Tibial artery (tissue), 4 donors: ENCODE measurements at regions not wholly inside any gene's neighbourhood (a gene's known extent, or its start where the extent isn't known, plus 50 kb on each side); places are given as distances from the start of the nearest gene placed in this dataset.

Experiments used
- DNase-seq, 2 donors: peaks; one replicate each; pipeline ENCODE4 v3.0.0-alpha.2; 2019
- H3K27ac ChIP-seq, 2 donors: fragments of 200-600 bp; sonication (generic) in 1 of 2; 1 replicate in 1 of 2; 2 replicates in 1 of 2; pipeline ENCODE4 v1.5.1; 2018 to 2019; ENCODE audit warnings: mild to moderate bottlenecking in 1 of 2
- H3K27me3 ChIP-seq, 2 donors: fragments of 200-600 bp; sonication (generic) in 1 of 2; one replicate each; pipeline versions ENCODE4 v1.5.1 to v1.6.0; 2016 to 2019
- H3K36me3 ChIP-seq, 3 donors: fragments of 200-600 bp; sonication (generic) in 2 of 3; one replicate each; pipeline ENCODE4 v1.5.1; 2016 to 2019; ENCODE audit warnings: mild to moderate bottlenecking in 2 of 3
- H3K4me1 ChIP-seq, 4 donors: fragments of 200-600 bp; sonication (generic) in 2 of 4; 1 replicate in 3 of 4; 2 replicates in 1 of 4; pipeline ENCODE4 v1.5.1; 2016 to 2019
- H3K4me3 ChIP-seq, 2 donors: fragments of 200-600 bp; sonication (generic) in 1 of 2; 1 replicate in 1 of 2; 2 replicates in 1 of 2; pipeline ENCODE4 v1.5.1; 2018 to 2019; ENCODE audit warnings: mild to moderate bottlenecking in 2 of 2
- H3K9me3 ChIP-seq, 3 donors: fragments of 200-600 bp; sonication (generic) in 1 of 3; one replicate each; pipeline ENCODE4 v1.5.1; 2016 to 2019
- intact Hi-C: fragments of 100-400 bp; cut with DNase I; formaldehyde crosslinking; loops from one replicate; pipeline ENCODE4 v1.15.0; 2023; ENCODE audit warnings: low total_unique reads
- TF ChIP-seq, protein P1 (sequence below), 2 experiments: fragments of 200-600 bp in 1 of 2; fragments of 450-650 bp in 1 of 2; IDR thresholded peaks; one replicate each; pipeline ENCODE4 v1.5.1; 2017 to 2019; ENCODE audit warnings: antibody characterized with exemption in 2 of 2, mild to moderate bottlenecking in 1 of 2, moderate library complexity in 1 of 2

DNA sequence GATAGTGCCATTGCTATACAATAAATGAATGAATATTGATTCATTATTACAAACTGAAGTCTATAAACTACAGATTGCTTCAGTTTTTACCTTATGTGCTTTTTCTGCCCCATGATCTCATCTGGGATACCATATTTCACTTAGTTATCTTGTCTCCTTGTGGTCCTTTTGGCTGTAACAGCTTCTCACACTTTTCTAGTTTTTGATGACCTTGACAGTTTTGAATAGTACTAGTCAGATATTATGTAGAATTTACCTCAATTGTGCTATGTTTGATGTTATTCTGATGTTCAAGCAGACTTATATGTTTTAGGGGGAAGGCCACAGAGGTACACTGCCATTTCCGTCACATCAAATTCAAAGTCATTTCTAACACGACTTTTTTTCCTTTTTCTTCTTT lies 2364.3 kb upstream of the ACO1 start:
- H3K9me3 ChIP-seq = no peaks in the 10 kb centered on the region
- no peak overlapping the region for H3K4me3 ChIP-seq
- DNase-seq = no peak
- H3K4me1 ChIP-seq = no peaks in the 10 kb centered on the region
- no peaks in the 10 kb centered on the region for H3K36me3 ChIP-seq
- TF ChIP-seq, protein P1, sequence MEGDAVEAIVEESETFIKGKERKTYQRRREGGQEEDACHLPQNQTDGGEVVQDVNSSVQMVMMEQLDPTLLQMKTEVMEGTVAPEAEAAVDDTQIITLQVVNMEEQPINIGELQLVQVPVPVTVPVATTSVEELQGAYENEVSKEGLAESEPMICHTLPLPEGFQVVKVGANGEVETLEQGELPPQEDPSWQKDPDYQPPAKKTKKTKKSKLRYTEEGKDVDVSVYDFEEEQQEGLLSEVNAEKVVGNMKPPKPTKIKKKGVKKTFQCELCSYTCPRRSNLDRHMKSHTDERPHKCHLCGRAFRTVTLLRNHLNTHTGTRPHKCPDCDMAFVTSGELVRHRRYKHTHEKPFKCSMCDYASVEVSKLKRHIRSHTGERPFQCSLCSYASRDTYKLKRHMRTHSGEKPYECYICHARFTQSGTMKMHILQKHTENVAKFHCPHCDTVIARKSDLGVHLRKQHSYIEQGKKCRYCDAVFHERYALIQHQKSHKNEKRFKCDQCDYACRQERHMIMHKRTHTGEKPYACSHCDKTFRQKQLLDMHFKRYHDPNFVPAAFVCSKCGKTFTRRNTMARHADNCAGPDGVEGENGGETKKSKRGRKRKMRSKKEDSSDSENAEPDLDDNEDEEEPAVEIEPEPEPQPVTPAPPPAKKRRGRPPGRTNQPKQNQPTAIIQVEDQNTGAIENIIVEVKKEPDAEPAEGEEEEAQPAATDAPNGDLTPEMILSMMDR (IDR thresholded peaks at IDR 0.05) = no peak
- no peak overlapping the region for H3K27ac ChIP-seq
- intact Hi-C loops = no loop called here
- no peaks in the 10 kb centered on the region for H3K27me3 ChIP-seq

DNA sequence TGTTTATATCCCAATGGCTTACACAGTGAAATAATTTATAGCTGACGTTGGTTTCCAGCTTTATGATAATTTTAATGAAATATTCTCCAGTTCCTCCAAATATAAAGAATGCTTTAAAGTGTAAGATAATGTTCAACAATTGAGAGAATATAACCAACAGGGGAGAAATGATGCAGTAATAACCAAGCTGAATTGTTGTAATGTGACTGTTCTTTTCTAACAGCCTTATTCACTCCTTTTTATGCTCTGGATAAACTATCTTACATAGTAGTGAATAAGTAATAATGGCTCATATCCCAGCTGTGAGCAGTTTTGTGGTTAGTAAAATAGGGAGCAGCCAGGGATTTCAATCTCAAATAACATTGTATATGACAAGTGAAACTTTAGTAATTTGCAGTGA lies 2348.7 kb upstream of the ACO1 start:
- H3K4me3 ChIP-seq = no peak overlapping the region
- intact Hi-C loops = no loop called here
- DNase-seq = no peak
- H3K36me3 ChIP-seq = no peaks in the 10 kb centered on the region
- H3K4me1 ChIP-seq = no peaks in the 10 kb centered on the region
- H3K27ac ChIP-seq = no peak overlapping the region
- TF ChIP-seq, protein P1 (IDR thresholded peaks at IDR 0.05) = no peak
- no peaks in the 10 kb centered on the region for H3K27me3 ChIP-seq
- H3K9me3 ChIP-seq = no peaks in the 10 kb centered on the region

DNA sequence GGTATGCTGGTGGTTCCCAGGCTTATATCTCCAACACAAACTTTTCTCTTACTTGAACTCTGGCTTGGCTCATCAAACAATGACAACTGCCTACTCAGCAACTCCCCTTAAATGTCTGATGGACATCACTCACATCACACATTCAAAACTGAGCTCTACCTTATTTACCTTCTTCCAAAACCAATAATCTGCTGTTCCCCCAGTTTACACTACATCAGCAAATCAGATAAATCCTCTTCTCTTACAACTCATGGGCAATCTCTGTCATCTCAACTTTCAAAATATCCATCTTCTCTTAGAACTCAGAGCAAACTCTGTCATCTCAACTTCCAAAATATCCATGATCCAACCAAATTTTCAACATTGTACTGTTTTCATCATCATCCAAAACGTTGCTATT lies 2347.9 kb upstream of the ACO1 start:
- Histone ChIP-seq H3K27ac (no peak overlapping the region), H3K27me3 (no peaks in the 10 kb centered on the region), H3K4me3 (no peak overlapping the region), H3K36me3 (no peaks in the 10 kb centered on the region), H3K9me3 (no peaks in the 10 kb centered on the region), H3K4me1 (no peaks in the 10 kb centered on the region)
- TF ChIP-seq, protein P1 (IDR thresholded peaks at IDR 0.05) = no peak
- DNase-seq = no peak
- intact Hi-C loops = no loop called here

GRCh38 chr9:30039712-30040111 lies 2344.7 kb upstream of the ACO1 start:
- intact Hi-C loops = no loop called here
- TF ChIP-seq, protein P1 (IDR thresholded peaks at IDR 0.05) = no peak
- Histone ChIP-seq H3K27ac (no peak overlapping the region), H3K36me3 (no peaks in the 10 kb centered on the region), H3K4me1 (no peaks in the 10 kb centered on the region), H3K27me3 (no peaks in the 10 kb centered on the region), H3K9me3 (no peaks in the 10 kb centered on the region), H3K4me3 (no peak overlapping the region)
- no peak for DNase-seq

- Histone ChIP-seq H3K9me3 (no peaks in the 10 kb centered on the region), H3K4me3 (no peak overlapping the region), H3K4me1 (no peaks in the 10 kb centered on the region), H3K27ac (no peak overlapping the region), H3K27me3 (no peaks in the 10 kb centered on the region), H3K36me3 (no peaks in the 10 kb centered on the region)
- TF ChIP-seq, protein P1 (IDR thresholded peaks at IDR 0.05) = no peak
- intact Hi-C loops = no loop called here
- DNase-seq = no peak
Observed at GRCh38 chr9:30048396-30048795, 2336.0 kb upstream of the ACO1 start.

DNA sequence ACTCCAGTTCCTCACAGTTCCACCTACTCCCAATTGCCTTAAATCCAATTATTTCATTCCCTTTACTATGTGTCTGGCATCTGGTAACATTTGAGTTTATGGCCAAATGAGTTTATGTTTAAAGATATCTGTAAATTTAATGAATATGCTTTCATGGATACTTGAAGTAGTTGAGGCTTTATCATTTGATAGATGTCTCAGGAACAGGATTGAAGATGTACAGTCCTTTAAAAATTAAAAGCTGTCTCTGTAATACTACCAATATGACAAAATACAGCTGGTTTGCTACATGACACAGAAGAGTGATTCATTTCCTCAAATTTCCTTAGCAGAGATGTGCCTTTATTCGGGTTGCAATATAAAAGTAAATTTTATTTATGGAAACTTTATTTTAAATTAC lies 2326.0 kb upstream of the ACO1 start:
- TF ChIP-seq, protein P1 (IDR thresholded peaks at IDR 0.05) = no peak
- Histone ChIP-seq H3K4me1 (no peaks in the 10 kb centered on the region), H3K27ac (no peak overlapping the region), H3K9me3 (no peaks in the 10 kb centered on the region), H3K27me3 (no peaks in the 10 kb centered on the region), H3K4me3 (no peak overlapping the region), H3K36me3 (no peaks in the 10 kb centered on the region)
- no peak for DNase-seq
- intact Hi-C loops = no loop called here
